ENCODE measurements at regions not wholly inside any gene's neighbourhood (a gene's known extent, or its start where the extent isn't known, plus 50 kb on each side); places are given as distances from the start of the nearest gene placed in this dataset.

DNA sequence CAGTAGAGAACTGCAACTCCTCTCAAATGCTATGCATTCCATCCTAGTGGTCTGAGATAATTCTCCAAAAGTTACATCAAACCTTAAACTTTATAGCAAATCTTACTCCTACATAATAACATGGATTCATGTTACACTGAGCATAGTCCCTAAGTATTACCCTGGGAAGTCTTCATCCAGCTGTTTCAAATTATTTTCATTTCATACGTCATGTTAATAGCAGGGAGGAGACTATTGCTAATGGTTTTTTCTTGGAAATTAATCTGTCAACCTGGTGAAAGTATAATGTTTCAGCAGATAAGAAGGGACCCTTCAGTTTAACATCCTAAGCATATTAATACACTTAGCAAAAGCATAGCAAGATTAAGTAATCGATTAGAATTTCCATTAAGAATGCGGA, 318.1 kb downstream of the USP25 start:
- TF ChIP-seq POLR2AphosphoS5 (IDR thresholded peaks at IDR 0.05; ENCODE audit: borderline replicate concordance, low read depth, low read length) (no peak; the same call in 1 of the 2 replicates), EZH2 (IDR thresholded peaks at IDR 0.05) (no peak)

Measured in SK-N-MC (cell line).